ENCODE measurements at regions not wholly inside any gene's neighbourhood (a gene's known extent, or its start where the extent isn't known, plus 50 kb on each side); places are given as distances from the start of the nearest gene placed in this dataset.

- DNase-seq: no peak
Measured at GRCh38 chr6:65896140-65896539, 189.1 kb upstream of the EYS start.

DNA sequence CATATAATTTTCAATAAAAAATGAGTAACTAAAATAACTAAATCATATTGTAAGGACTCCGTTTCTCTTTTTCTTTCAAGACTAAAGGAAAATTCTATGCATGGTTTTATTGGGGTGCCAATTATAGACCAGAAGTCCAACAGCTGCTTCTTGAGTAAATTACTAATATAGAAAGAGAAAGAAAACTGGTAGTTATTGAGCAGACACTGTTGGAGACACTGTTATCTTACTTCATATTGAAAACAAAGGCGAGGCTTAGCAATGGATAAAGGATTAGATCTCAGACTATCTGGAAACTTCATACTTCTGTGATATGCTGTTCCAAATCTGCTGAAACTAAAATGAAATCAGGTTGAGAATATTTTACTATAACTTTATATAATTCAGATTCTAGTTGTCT is 169.6 kb upstream of the EYS start:
- DNase-seq: no peak

- no peak for DNase-seq
Measured at GRCh38 chr6:65852369-65852852, 145.4 kb upstream of the EYS start.

DNA sequence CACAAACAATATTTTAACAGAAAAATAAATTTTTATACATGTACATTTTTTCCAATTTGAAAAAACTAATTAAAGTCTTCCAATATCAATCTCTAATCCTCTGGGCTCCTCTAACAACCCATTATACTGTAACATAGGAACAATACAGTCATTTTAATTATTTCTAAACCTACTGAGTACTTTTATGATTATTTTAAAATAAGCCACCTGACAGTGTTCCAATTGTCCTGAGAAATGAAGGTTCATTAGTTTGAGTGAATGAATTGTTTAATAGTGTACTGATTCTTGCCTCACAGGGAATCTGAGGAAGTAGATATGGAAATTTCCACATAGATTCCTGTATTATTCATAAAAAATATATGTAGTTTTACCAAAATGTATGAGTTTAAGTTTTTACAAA is 123.1 kb upstream of the EYS start:
- DNase-seq: no peak

DNA sequence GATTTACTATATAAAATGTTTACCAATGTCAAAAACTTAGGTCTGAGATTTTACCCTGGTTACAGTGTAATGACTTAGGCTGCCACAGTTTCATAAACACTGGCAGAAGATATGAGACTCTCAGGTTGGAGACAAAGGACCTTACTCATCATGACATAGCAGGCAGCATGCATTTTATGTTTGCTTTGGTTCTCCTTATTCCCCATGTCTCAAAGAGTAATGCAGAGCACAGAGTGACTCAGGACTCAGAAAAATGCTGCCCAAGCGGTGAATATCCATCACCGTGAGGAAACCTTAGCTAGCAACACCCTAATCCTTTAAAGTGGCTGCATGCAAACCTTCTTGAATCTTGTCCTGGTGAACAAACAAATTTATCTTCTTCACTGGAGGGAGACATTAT is 112.1 kb upstream of the EYS start:
- no peak for DNase-seq

DNA sequence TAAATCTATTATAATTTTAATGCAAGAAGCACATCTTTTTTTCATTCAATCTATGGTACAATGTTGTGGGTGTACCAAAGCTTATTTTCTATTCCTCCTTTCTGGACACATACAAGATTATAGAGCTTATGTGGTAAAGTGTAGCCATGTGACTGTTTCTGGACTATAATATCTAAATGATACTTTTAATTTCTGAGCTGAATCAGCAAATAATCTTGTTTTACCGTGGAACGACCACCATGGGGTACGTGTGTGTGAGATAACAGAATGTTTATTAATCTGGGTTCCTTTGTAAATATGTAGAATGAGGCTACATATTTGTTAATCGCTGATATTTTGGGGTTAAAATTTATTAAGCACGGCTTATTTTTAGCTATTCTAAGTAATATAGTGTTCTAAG is 111.5 kb upstream of the EYS start:
- no peak for DNase-seq

- DNase-seq: no peak
Measured at GRCh38 chr6:65816991-65817390, 110.0 kb upstream of the EYS start.

- no peak for DNase-seq
Measured at GRCh38 chr6:65814071-65814470, 107.0 kb upstream of the EYS start.

DNA sequence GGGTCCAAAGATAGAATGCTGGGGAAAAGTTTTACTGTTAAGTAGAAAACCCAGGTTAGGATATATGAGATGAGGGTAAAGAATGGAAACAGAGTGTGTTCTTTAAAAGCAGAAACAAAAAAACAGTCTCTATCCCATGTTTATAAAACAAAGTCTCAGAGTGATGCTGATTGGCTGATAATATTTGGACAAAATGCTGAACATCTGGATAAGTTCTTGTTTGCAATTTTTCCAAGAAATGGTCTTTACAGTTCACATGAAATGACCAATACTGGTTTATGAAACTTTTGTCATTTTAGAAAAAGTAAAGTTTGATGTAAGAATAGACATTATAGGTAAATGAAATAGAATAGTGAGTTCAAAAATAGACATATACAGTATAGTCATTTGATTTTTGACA is 96.2 kb upstream of the EYS start:
- DNase-seq: no peak

DNA sequence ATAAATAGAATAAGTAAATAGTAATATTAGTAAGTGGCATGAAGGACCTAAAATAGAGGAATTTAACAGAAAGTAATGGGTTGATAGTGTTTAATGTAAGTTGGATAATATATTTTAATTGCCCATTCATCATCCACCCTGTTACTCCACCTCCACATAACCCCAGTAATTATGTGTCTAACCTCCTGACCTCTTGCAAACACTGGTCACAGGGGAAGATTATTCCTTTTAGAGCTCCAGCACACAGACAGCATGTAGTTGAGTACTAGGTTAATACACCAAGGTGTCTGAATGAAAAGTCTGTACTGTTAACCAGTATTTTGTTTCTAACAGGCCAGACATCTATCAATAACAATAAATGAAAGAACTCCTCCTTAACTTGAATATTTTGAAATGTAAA is 92.4 kb upstream of the EYS start:
- no peak for DNase-seq

DNA sequence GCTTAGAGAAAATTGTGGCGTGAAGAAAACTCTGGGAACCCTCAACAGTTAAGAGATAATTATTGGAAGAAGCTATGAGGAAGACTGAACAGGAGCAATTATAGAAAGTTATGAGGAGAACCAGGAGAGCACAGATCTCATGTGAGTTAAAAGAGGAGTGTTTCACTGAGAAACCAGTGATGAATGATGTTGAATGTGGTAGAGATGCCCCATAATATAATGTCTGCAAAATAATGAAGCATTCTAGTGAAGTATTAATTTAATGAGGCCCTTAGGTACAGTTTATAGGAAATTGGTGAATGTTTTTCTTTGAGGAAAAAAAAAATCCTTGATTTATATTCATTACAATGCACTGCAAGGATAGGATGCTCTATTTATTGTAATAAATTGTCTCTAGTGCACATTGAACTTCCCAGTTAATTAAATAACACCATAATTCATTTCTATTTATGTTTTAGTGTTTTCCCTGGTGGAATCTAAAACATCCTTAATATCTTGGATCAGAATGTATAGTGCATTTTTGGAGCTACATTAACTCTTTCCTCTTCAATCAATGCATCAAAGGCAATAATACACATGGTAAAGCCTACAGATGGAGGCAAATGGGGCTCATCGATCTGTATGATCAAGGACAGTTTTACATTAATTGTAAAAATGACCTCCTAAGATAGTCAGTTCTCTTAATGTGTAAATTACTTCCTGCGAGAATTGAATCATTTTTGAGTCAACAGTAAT is 91.4 kb upstream of the EYS start:
- no peak for DNase-seq

GRCh38 chr6:65790666-65791065 is 83.6 kb upstream of the EYS start:
- no peak for DNase-seq

DNA sequence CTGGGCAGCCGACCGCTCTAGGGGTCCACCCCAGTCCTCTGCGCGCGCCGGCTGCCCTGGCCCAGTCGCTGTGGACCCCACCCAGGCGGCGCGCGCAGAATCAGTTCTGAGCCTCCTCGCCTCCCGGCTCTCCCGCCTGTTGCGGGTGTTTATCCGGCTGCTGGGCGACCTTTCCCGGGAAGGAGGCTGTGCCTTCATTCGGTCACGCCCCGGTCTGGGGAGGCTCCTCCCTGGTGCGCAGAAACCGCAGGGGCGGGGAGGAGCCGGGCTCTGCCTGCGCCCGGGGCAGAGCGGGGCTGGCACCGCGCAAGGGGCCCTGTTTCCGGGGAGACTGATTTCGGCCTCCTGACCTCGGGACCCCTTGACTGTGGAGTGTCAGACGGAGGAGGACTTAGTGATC is 80.8 kb upstream of the EYS start:
- no peak for DNase-seq

DNA sequence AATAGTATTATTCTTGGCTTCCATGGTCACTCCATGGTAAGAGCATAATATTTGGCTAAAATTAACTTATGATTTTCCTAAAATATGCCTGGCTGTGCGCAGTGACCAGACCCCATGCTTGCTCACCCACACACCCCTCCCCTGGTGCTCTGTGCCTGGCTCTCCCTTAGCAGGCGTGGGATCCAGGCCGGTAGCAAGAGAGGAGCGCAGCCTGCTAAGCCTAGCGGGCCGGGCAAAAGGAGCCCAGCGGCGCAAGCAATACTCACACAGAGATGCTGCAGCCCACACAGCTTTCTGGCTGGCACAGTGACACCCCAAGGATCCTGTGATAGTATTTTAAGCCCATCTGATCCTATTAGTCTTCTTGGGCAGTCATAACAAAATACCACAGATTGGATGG is 79.8 kb upstream of the EYS start:
- DNase-seq: no peak

DNA sequence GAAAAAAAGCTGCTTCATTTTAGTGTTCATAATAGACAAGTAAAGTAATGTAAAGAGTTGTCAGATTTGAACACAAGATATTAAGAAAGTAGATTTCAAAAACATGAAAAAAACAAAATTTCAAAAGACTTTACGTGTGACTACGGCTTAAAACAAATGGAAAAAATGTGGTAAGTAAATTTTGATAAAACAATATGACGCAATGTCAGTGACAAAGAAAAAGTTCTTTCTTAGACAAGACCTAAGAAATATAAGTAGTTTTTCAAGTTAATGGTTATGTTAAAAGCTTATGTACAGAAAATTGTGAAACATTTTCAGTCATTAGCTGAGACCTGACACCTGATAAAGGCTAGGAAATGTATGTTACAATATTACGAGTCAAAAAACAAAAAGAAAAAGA is 73.7 kb upstream of the EYS start:
- no peak for DNase-seq

DNA sequence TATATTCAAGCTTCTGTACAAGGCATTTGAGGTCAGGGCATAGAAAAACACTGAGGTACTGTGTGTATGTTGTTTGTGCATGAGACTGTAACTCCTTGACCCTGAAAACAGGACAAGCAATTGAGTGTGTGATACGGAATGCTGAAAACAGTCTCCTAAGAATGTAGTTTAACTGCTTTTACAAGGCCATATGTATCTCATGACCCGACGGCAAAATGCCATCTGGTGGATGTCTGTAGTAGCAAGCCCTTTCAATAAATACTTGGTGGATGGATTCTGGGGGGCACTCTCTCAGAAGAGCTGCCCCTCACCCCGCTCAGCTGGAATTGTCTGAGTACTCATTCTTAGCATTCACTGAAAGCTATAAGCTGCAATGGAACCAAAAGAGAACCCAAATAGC is 69.3 kb upstream of the EYS start:
- no peak for DNase-seq

DNA sequence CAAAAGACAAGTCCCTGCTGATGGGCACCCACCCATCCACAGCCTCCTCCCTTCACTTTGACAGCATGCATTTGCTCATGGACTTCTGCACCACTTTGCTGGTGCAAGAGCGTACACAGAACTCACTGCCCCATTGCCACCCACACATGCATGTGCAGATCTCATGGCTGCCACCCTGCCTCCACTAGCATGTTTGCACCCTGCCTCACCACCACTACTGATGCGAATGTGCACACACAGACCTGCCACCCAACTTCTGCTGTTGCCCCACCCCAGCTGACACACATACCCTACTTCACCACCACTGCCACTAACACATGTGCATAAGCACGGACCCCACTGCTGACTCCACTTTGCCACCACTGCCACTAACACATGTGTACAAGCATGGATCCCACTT is 64.9 kb upstream of the EYS start:
- DNase-seq: no peak

DNA sequence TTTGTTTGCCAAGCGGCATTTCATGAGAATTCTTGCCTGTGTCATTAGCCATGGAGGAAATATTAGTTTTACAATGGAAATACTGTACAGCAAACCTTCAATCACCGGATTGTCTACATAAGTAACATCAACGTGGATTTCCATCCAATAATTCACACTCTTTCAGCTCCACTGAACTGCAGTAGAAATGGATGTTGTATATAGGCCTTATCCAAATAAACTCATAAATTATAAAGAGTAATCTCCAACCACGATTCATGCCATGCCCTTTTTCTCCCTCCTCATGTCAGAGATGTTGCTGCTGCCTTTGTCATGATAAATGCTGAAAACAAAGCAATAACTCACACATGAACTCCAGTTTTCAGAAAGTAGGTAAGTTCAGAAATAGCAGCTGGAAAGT is 54.9 kb upstream of the EYS start:
- DNase-seq: no peak

DNA sequence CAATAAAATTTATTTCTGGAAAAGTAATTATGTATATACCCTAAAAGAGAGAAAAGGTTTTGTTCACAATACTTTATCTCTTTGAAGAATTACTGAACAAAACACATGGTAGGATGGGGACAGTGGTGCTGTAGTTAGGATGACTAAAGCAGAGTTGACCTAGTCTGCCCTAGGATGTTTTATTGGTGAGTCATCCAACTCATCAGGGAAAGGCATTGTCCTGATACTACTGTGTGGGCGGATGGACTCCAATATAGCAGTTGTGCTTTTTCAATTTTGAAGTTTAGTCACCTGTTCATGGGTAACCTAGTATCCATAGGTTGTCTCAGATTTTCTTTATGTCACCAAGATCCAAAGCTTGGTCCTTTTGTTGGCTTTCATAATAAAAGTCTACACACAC is 53.3 kb upstream of the EYS start:
- DNase-seq: no peak
